Gastrocnemius medialis (tissue), 4 donors: ENCODE measurements at regions not wholly inside any gene's neighbourhood (a gene's known extent, or its start where the extent isn't known, plus 50 kb on each side); places are given as distances from the start of the nearest gene placed in this dataset.

Experiments used
- POLR2A ChIP-seq, 2 donors: fragments of 450-650 bp; IDR thresholded peaks; one replicate each; pipeline ENCODE4 v1.6.1; 2017; ENCODE audit warnings: antibody characterized with exemption in 2 of 2, mild to moderate bottlenecking in 2 of 2, moderate library complexity in 2 of 2
- TF ChIP-seq, protein P1 (sequence below), 5 experiments: fragments of 450-650 bp in 3 of 5; fragments of 200-600 bp in 2 of 5; sonication (generic) in 2 of 5; IDR thresholded peaks in 4 of 5; conservative IDR thresholded peaks in 1 of 5; 1 replicate in 4 of 5; 2 replicates in 1 of 5; pipeline ENCODE4 v1.5.1; 2016 to 2019; ENCODE audit warnings: antibody characterized with exemption in 5 of 5, mild to moderate bottlenecking in 3 of 5, moderate library complexity in 3 of 5

DNA sequence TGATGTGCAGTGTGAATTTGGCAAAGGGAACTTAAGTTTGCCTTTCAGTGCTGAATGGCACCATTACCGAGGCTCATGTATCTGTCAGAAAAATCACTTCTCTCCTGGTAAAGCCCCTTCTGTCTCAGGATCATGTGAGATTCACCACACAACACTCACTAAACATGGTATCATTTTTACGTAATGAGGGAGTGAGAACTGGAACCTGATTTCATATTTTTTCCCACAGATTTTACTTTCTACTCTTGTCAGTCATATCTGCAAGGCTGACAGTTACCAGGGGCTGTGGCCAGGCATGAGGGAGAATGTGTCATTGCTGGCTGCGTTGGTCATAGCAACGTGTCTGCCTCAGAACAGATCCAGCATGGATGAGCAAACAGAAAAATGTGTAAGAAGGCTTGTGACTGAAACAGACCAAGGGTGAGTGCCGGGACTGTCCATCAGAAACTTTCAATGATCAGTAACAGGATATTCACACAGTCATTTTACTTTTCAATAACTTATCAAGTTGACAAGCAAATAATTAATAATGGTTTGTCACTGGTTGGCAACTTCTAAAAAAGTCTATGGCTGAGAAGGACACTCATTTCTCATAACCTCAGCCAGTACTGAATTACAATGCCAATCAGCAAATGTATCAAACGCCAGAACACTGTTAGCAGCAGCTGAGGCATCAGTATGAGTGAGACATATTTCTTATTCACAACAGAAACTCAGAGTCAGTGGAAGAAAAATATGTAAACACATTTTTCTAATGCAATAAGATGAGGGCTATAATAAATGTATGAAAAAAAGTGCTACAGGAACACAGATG lies 100.5 kb downstream of the CDC42EP3 start:
- TF ChIP-seq, protein P1, sequence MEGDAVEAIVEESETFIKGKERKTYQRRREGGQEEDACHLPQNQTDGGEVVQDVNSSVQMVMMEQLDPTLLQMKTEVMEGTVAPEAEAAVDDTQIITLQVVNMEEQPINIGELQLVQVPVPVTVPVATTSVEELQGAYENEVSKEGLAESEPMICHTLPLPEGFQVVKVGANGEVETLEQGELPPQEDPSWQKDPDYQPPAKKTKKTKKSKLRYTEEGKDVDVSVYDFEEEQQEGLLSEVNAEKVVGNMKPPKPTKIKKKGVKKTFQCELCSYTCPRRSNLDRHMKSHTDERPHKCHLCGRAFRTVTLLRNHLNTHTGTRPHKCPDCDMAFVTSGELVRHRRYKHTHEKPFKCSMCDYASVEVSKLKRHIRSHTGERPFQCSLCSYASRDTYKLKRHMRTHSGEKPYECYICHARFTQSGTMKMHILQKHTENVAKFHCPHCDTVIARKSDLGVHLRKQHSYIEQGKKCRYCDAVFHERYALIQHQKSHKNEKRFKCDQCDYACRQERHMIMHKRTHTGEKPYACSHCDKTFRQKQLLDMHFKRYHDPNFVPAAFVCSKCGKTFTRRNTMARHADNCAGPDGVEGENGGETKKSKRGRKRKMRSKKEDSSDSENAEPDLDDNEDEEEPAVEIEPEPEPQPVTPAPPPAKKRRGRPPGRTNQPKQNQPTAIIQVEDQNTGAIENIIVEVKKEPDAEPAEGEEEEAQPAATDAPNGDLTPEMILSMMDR (IDR thresholded peaks at IDR 0.05 in 4 of 5, conservative IDR thresholded peaks at IDR 0.05 in 1 of 5): no peak
- no peak for TF ChIP-seq POLR2A (IDR thresholded peaks at IDR 0.05)
